ENCODE measurements at regions not wholly inside any gene's neighbourhood (a gene's known extent, or its start where the extent isn't known, plus 50 kb on each side); places are given as distances from the start of the nearest gene placed in this dataset.
"Not testable (repeated sequence)": the region's sequence is repeated elsewhere in the genome, so short reads cannot be mapped to it uniquely, and the experiment has no call there.

- Histone ChIP-seq H3K4me1 (ENCODE audit: control insufficient read depth, insufficient read depth, low read depth, low read length) (no peaks in the 10 kb centered on the region), H2BK12ac (ENCODE audit: low read length in 2 of 2) (no peak overlapping the region), H3K27me3 (ENCODE audit: control insufficient read depth in 1 of 2, insufficient read depth in 1 of 2, low read length in 2 of 2) (peaks cover 0 to 2% of the 10 kb centered on the region in 2 experiments), H4K91ac (ENCODE audit: low read length) (no peak overlapping the region), H3K9ac (ENCODE audit: low read length) (no peak overlapping the region), H4K8ac (ENCODE audit: low read length) (no peak overlapping the region), H3K18ac (ENCODE audit: low read depth in 1 of 2, low read length in 2 of 2) (no peak overlapping the region), H3K36me3 (ENCODE audit: control insufficient read depth in 1 of 2, insufficient read depth in 2 of 2, low read depth in 1 of 2, low read length in 2 of 2) (no peaks in the 10 kb centered on the region), H2BK15ac (ENCODE audit: low read depth, poor library complexity, severe bottlenecking) (no peak overlapping the region), H3K79me1 (replicated peaks; ENCODE audit: low read length, poor library complexity, severe bottlenecking) (no peaks in the 10 kb centered on the region), H3K27ac (ENCODE audit: low read length, poor library complexity, severe bottlenecking) (no peak overlapping the region), H3K14ac (ENCODE audit: low read length in 2 of 2) (no peak overlapping the region), H2AK5ac (ENCODE audit: low read length, severe bottlenecking) (no peak overlapping the region), H3K4ac (ENCODE audit: low read depth in 1 of 2, low read length in 2 of 2) (no peak overlapping the region), H2BK5ac (ENCODE audit: low read depth, low read length, poor library complexity, severe bottlenecking) (no peak overlapping the region), H3K9me3 (ENCODE audit: control insufficient read depth, low read length) (peaks cover 5% of the 10 kb centered on the region), H3K4me3 (ENCODE audit: insufficient read depth in 1 of 2, low read depth in 1 of 2, low read length in 2 of 2) (no peak overlapping the region), H2BK120ac (ENCODE audit: low read depth, low read length) (no peak overlapping the region), H3K23ac (ENCODE audit: low read length in 2 of 2) (no peak overlapping the region), H3K4me2 (ENCODE audit: low read length, poor library complexity, severe bottlenecking) (no peak overlapping the region), H2AFZ (ENCODE audit: low read depth, low read length) (no peak overlapping the region)
- WGBS: 73% methylated on average over 3 of the region's 3 CpGs
- no peak for DNase-seq
Measured at GRCh38 chr10:26361351-26361750, 76.8 kb upstream of the APBB1IP start.

- Histone ChIP-seq H2AK5ac (ENCODE audit: low read length, severe bottlenecking) (no peak overlapping the region), H3K36me3 (ENCODE audit: control insufficient read depth in 1 of 2, insufficient read depth in 2 of 2, low read depth in 1 of 2, low read length in 2 of 2) (no peaks in the 10 kb centered on the region)
- 9% methylated on average over 1 of the region's 1 CpG for WGBS
Measured at GRCh38 chr10:26361971-26362370, 76.2 kb upstream of the APBB1IP start.

GRCh38 chr10:26365681-26366358 lies 72.3 kb upstream of the APBB1IP start:
- no peak overlapping the region for H2BK5ac ChIP-seq (ENCODE audit: low read depth, low read length, poor library complexity, severe bottlenecking)
- H2BK12ac ChIP-seq (ENCODE audit: low read length in 2 of 2): no peak overlapping the region
- H3K4me2 ChIP-seq (ENCODE audit: low read length, poor library complexity, severe bottlenecking): no peak overlapping the region
- no peak overlapping the region for H2AK5ac ChIP-seq (ENCODE audit: low read length, severe bottlenecking)
- 60% methylated on average over 1 of the region's 2 CpGs for WGBS
- H3K4ac ChIP-seq (ENCODE audit: low read depth in 1 of 2, low read length in 2 of 2): no peak overlapping the region
- H2BK15ac ChIP-seq (ENCODE audit: low read depth, poor library complexity, severe bottlenecking): no peak overlapping the region
- no peak overlapping the region for H3K14ac ChIP-seq (ENCODE audit: low read length in 2 of 2)
- no peak overlapping the region for H3K4me3 ChIP-seq (ENCODE audit: insufficient read depth in 1 of 2, low read depth in 1 of 2, low read length in 2 of 2)
- no peak overlapping the region for H3K27ac ChIP-seq (ENCODE audit: low read length, poor library complexity, severe bottlenecking)
- H2BK120ac ChIP-seq (ENCODE audit: low read depth, low read length): no peak overlapping the region
- H3K4me1 ChIP-seq (ENCODE audit: control insufficient read depth, insufficient read depth, low read depth, low read length): no peaks in the 10 kb centered on the region
- no peaks in the 10 kb centered on the region for H3K36me3 ChIP-seq (ENCODE audit: control insufficient read depth in 1 of 2, insufficient read depth in 2 of 2, low read depth in 1 of 2, low read length in 2 of 2)
- H3K79me1 ChIP-seq (replicated peaks; ENCODE audit: low read length, poor library complexity, severe bottlenecking): no peaks in the 10 kb centered on the region
- H3K27me3 ChIP-seq (ENCODE audit: control insufficient read depth in 1 of 2, insufficient read depth in 1 of 2, low read length in 2 of 2): no peaks in the 10 kb centered on the region
- no peak overlapping the region for H2AFZ ChIP-seq (ENCODE audit: low read depth, low read length)
- no peak for DNase-seq
- H3K23ac ChIP-seq (ENCODE audit: low read length in 2 of 2): no peak overlapping the region
- H4K91ac ChIP-seq (ENCODE audit: low read length): no peak overlapping the region
- no peak overlapping the region for H3K18ac ChIP-seq (ENCODE audit: low read depth in 1 of 2, low read length in 2 of 2)
- no peaks in the 10 kb centered on the region for H3K9me3 ChIP-seq (ENCODE audit: control insufficient read depth, low read length)
- H3K9ac ChIP-seq (ENCODE audit: low read length): no peak overlapping the region
- H4K8ac ChIP-seq (ENCODE audit: low read length): no peak overlapping the region

More at GRCh38 chr10:26361971-26362370, 76.2 kb upstream of the APBB1IP start:
- Histone ChIP-seq H2BK5ac (ENCODE audit: low read depth, low read length, poor library complexity, severe bottlenecking) (no peak overlapping the region), H3K9me3 (ENCODE audit: control insufficient read depth, low read length) (peaks cover 5% of the 10 kb centered on the region), H4K8ac (ENCODE audit: low read length) (no peak overlapping the region), H2BK15ac (ENCODE audit: low read depth, poor library complexity, severe bottlenecking) (no peak overlapping the region), H3K4me1 (ENCODE audit: control insufficient read depth, insufficient read depth, low read depth, low read length) (no peaks in the 10 kb centered on the region), H3K27me3 (ENCODE audit: control insufficient read depth in 1 of 2, insufficient read depth in 1 of 2, low read length in 2 of 2) (peaks cover 0 to 2% of the 10 kb centered on the region in 2 experiments), H3K4me2 (ENCODE audit: low read length, poor library complexity, severe bottlenecking) (no peak overlapping the region), H3K27ac (ENCODE audit: low read length, poor library complexity, severe bottlenecking) (no peak overlapping the region), H3K4me3 (ENCODE audit: insufficient read depth in 1 of 2, low read depth in 1 of 2, low read length in 2 of 2) (no peak overlapping the region), H2BK12ac (ENCODE audit: low read length in 2 of 2) (no peak overlapping the region), H3K4ac (ENCODE audit: low read depth in 1 of 2, low read length in 2 of 2) (no peak overlapping the region), H2AFZ (ENCODE audit: low read depth, low read length) (no peak overlapping the region), H3K23ac (ENCODE audit: low read length in 2 of 2) (no peak overlapping the region), H3K14ac (ENCODE audit: low read length in 2 of 2) (no peak overlapping the region), H3K18ac (ENCODE audit: low read depth in 1 of 2, low read length in 2 of 2) (no peak overlapping the region), H4K91ac (ENCODE audit: low read length) (no peak overlapping the region), H2BK120ac (ENCODE audit: low read depth, low read length) (no peak overlapping the region), H3K9ac (ENCODE audit: low read length) (no peak overlapping the region), H3K79me1 (replicated peaks; ENCODE audit: low read length, poor library complexity, severe bottlenecking) (no peaks in the 10 kb centered on the region)
- no peak for DNase-seq

GRCh38 chr10:26367035-26367434 lies 71.1 kb upstream of the APBB1IP start:
- H3K4ac ChIP-seq (ENCODE audit: low read depth in 1 of 2, low read length in 2 of 2); H3K9ac ChIP-seq (ENCODE audit: low read length); H3K79me1 ChIP-seq (replicated peaks; ENCODE audit: low read length, poor library complexity, severe bottlenecking); H3K36me3 ChIP-seq (ENCODE audit: control insufficient read depth in 1 of 2, insufficient read depth in 2 of 2, low read depth in 1 of 2, low read length in 2 of 2); H2AK5ac ChIP-seq (ENCODE audit: low read length, severe bottlenecking); H3K14ac ChIP-seq (ENCODE audit: low read length in 2 of 2); H4K91ac ChIP-seq (ENCODE audit: low read length); H3K4me1 ChIP-seq (ENCODE audit: control insufficient read depth, insufficient read depth, low read depth, low read length); H2BK120ac ChIP-seq (ENCODE audit: low read depth, low read length); H4K8ac ChIP-seq (ENCODE audit: low read length); H3K23ac ChIP-seq (ENCODE audit: low read length in 2 of 2); H3K27ac ChIP-seq (ENCODE audit: low read length, poor library complexity, severe bottlenecking); H3K4me3 ChIP-seq (ENCODE audit: insufficient read depth in 1 of 2, low read depth in 1 of 2, low read length in 2 of 2); H3K27me3 ChIP-seq (ENCODE audit: control insufficient read depth in 1 of 2, insufficient read depth in 1 of 2, low read length in 2 of 2); H3K9me3 ChIP-seq (ENCODE audit: control insufficient read depth, low read length); H3K18ac ChIP-seq (ENCODE audit: low read depth in 1 of 2, low read length in 2 of 2); H2BK5ac ChIP-seq (ENCODE audit: low read depth, low read length, poor library complexity, severe bottlenecking); H2AFZ ChIP-seq (ENCODE audit: low read depth, low read length); H2BK12ac ChIP-seq (ENCODE audit: low read length in 2 of 2); DNase-seq; H3K4me2 ChIP-seq (ENCODE audit: low read length, poor library complexity, severe bottlenecking); H2BK15ac ChIP-seq (ENCODE audit: low read depth, poor library complexity, severe bottlenecking): not testable (repeated sequence)
- WGBS: 83% methylated on average over 8 of the region's 8 CpGs
